NT2/D1 (cell line): ENCODE measurements at regions not wholly inside any gene's neighbourhood (a gene's known extent, or its start where the extent isn't known, plus 50 kb on each side); places are given as distances from the start of the nearest gene placed in this dataset.
A peak's percentile ranks its signal among the peaks of the same experiment; 100 is the strongest.
"Not testable (repeated sequence)": the region's sequence is repeated elsewhere in the genome, so short reads cannot be mapped to it uniquely, and the experiment has no call there.

ENCODE experiments used
- DNase-seq: peaks from one replicate; pipeline ENCODE4 v3.0.0-alpha.2; 2011; ENCODE audit warnings: low read depth, low spot score
- H3K27me3 ChIP-seq: 2 replicates; pipeline ENCODE4 v1.6.0; 2011; ENCODE audit warnings: mild to moderate bottlenecking; ENCODE audit not compliant: insufficient read length, insufficient read depth
- H3K36me3 ChIP-seq: 2 replicates; pipeline ENCODE4 v1.6.1; 2011; ENCODE audit warnings: mild to moderate bottlenecking, low read length, mixed read lengths; ENCODE audit not compliant: insufficient read depth, insufficient read length
- H3K4me1 ChIP-seq: 2 replicates; pipeline ENCODE4 v1.5.1; 2011; ENCODE audit not compliant: insufficient read depth, insufficient read length
- H3K4me3 ChIP-seq: 2 replicates; pipeline ENCODE4 v1.5.1; 2011; ENCODE audit warnings: low read depth; ENCODE audit not compliant: insufficient read length
- H3K9ac ChIP-seq: 2 replicates; pipeline ENCODE4 v1.6.0; 2011; ENCODE audit warnings: low read depth; ENCODE audit not compliant: insufficient read length
- H3K9me3 ChIP-seq: 2 replicates; pipeline ENCODE4 v1.5.1; 2011; ENCODE audit warnings: mild to moderate bottlenecking, low read length; ENCODE audit not compliant: insufficient read depth
- SUZ12 ChIP-seq: IDR thresholded peaks from 2 replicates; pipeline ENCODE4 v1.6.1; 2011; ENCODE audit not compliant: insufficient read length, insufficient read depth; ENCODE audit errors: extremely low read depth
- YY1 ChIP-seq: IDR thresholded peaks from 2 replicates; pipeline ENCODE4 v1.6.1; 2011; ENCODE audit not compliant: insufficient read length, insufficient read depth
- ZNF274 ChIP-seq: IDR thresholded peaks from 2 replicates; pipeline ENCODE4 v1.6.1; 2011; ENCODE audit warnings: mild to moderate bottlenecking, low read depth, low read length

DNA sequence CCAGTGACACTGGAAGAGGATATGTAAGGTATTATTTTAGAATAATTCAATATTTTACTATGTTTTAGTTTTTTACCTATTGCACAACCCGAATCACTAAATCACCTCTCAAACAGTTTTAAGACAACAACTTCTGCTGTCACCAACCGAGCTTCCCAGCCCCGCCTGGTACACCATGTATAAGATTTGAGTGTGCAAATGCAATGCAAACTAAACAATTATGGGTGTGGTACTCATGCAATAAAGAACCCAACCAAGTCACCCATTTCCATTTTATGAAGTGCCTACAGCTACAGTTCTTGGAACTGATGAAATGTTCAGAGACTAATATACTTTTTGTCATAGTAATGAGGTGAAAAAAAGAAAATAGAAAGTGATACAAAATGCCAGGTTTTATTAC is 256.2 kb downstream of the TAFA4 start:
- no peaks in the 10 kb centered on the region for H3K27me3 ChIP-seq
- DNase-seq: no peak
- no peak overlapping the region for H3K4me3 ChIP-seq
- H3K36me3 ChIP-seq: no peaks in the 10 kb centered on the region
- TF ChIP-seq ZNF274: no peak
- TF ChIP-seq SUZ12: no peak
- TF ChIP-seq YY1: no peak
- no peaks in the 10 kb centered on the region for H3K4me1 ChIP-seq
- H3K9me3 ChIP-seq: no peaks in the 10 kb centered on the region
- H3K9ac ChIP-seq: no peak overlapping the region

- Histone ChIP-seq H3K4me3 (no peak overlapping the region), H3K9ac (no peak overlapping the region), H3K4me1 (peaks cover 3% of the 10 kb centered on the region), H3K36me3 (no peaks in the 10 kb centered on the region), H3K27me3 (no peaks in the 10 kb centered on the region), H3K9me3 (no peaks in the 10 kb centered on the region)
- TF ChIP-seq ZNF274 (no peak), SUZ12 (no peak), YY1 (no peak)
- DNase-seq: no peak
Observed at GRCh38 chr3:68667346-68667745, 265.0 kb downstream of the TAFA4 start.

DNA sequence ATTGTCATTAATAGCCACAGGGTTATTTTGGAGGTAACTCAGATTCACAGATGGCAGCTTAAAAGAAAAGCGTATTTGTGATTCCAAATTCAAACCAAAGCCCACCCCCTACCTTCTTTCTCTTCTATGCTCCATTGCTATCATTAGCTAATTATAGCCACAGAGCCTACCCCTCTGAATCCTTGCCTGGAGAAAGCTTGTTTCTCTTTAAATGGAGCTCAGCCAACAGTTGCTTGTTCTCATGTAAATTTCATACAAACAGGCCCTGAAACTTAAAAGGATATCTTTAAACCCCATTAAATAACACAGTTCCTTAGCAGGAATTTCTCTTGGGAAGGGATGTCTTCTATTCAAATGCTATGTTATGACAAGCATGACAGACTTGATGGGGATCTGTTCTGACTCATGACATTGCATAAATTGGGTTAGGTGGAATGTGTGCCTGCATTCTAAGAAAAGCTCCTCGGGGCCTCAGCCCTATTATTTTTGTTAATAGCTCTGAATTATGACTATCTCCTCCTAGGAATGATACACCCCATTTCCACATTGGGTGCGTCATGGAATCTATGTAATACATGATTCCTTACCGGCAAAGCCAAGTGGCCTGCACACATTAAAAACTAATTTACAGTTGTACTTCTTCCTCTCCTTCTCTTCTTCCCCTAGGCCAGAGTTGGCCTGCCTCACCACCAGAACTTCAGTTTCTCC is 265.8 kb downstream of the TAFA4 start:
- H3K9me3 ChIP-seq: no peaks in the 10 kb centered on the region
- peak; percentile 22 for DNase-seq
- H3K27me3 ChIP-seq: no peaks in the 10 kb centered on the region
- H3K4me3 ChIP-seq: no peak overlapping the region
- H3K9ac ChIP-seq: no peak overlapping the region
- peaks cover 3% of the 10 kb centered on the region for H3K4me1 ChIP-seq
- TF ChIP-seq YY1 (no peak), SUZ12 (no peak), ZNF274 (no peak)
- H3K36me3 ChIP-seq: no peaks in the 10 kb centered on the region

DNA sequence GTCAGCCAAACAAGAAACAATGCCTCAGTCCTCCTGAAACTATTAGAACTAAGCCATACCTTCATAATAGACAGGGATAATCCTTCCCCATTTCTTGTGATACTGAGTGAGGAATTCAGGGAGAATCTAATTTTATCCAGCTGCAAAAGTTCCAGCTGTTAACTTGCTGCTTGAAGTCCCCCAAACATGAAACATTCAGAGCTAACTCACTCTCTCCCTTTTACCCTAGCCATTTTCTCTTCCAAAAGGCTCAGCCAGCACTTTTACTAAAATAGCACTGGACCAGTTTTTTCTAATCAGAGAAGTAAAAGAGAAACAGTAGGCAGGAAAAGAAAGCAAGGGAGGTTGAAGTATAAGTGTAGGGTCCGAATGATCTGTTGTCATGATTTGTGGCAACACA is 268.1 kb downstream of the TAFA4 start:
- Histone ChIP-seq H3K36me3 (no peaks in the 10 kb centered on the region), H3K4me1 (peaks cover 3% of the 10 kb centered on the region), H3K27me3 (no peaks in the 10 kb centered on the region), H3K9ac (no peak overlapping the region), H3K4me3 (no peak overlapping the region), H3K9me3 (no peaks in the 10 kb centered on the region)
- no peak for DNase-seq
- TF ChIP-seq YY1 (no peak), ZNF274 (no peak), SUZ12 (no peak)

- Histone ChIP-seq H3K27me3 (no peaks in the 10 kb centered on the region), H3K4me3 (no peak overlapping the region), H3K9ac (no peak overlapping the region), H3K36me3 (no peaks in the 10 kb centered on the region), H3K4me1 (peaks cover 3% of the 10 kb centered on the region), H3K9me3 (no peaks in the 10 kb centered on the region)
- TF ChIP-seq SUZ12: no peak
- TF ChIP-seq ZNF274: no peak
- no peak for TF ChIP-seq YY1
- no peak for DNase-seq
Observed at GRCh38 chr3:68662176-68662575, 270.2 kb downstream of the TAFA4 start.

DNA sequence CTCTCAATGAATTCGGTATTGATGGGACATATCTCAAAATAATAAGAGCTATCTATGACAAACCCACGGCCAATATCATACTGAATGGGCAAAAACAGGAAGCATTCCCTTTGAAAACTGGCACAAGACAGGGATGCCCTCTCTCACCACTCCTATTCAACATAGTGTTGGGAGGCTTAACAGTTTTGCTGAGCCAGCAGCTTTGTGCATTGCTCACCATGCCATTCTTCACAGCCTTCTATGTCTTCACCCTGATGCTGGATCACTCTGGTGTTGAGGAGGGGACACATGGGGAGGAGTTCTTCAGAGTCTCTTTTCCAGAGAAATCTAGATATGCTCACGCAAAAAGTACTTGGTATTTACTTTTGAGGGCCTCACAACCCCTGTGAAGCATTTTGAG is 281.7 kb downstream of the TAFA4 start:
- H3K9ac ChIP-seq, H3K4me3 ChIP-seq, H3K4me1 ChIP-seq, DNase-seq, H3K36me3 ChIP-seq, H3K27me3 ChIP-seq, H3K9me3 ChIP-seq: not testable (repeated sequence)

DNA sequence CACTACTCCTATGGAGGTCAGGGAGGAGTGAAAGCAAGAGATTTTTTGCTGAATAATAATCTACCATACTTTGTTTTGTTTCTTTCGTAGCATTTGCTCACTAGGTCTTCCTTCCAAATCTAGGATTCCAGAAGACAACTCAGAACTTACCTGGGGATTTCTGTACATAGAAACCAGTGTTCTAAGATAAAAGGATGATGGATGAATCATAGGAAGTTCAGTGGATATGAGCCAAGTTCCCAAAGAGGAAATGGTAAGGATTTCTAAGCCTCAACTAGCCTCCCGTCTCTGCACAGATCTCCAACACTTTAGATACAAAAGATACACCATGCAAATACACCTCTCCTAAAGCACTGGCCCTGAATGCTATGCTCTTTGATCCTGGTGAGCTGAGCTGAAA is 283.9 kb downstream of the TAFA4 start:
- DNase-seq: no peak
- Histone ChIP-seq H3K27me3 (no peaks in the 10 kb centered on the region), H3K9ac (no peak overlapping the region), H3K36me3 (no peaks in the 10 kb centered on the region), H3K4me3 (no peak overlapping the region), H3K9me3 (no peaks in the 10 kb centered on the region), H3K4me1 (no peaks in the 10 kb centered on the region)
- TF ChIP-seq SUZ12 (no peak), ZNF274 (no peak), YY1 (no peak)
